ENCODE measurements at regions not wholly inside any gene's neighbourhood (a gene's known extent, or its start where the extent isn't known, plus 50 kb on each side); places are given as distances from the start of the nearest gene placed in this dataset.

DNA sequence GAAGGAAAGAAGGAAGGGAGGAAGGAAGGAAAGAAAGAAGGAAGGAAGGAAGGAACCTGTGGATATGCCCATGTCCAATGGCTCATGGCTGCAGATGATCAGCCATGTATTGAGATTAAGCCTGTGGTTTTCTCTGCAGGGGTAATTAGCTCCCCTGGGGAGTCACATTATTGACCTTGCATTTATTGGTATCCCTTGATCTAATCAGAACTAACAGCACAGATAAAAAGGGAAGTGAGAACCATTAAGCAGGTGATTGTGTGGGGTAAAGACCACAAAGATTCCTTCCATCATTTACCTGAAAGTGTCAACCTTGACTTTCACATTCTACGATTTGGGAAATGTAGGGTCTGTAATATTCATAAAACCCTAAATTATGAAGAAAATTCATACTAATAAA, 390.7 kb downstream of the BRINP2 start:
- no peaks in the 10 kb centered on the region for H4K20me1 ChIP-seq (ENCODE audit: insufficient read depth, low read length)
- no peaks in the 10 kb centered on the region for H3K79me2 ChIP-seq (ENCODE audit: insufficient read depth, low read length)
- H3K27ac ChIP-seq (ENCODE audit: extremely low read length, insufficient read depth, low read length): no peak overlapping the region
- WGBS (ENCODE audit: low lambda C conversion rate): 6% methylated on average over 1 of the region's 1 CpG
- in situ Hi-C loops (cut with HindIII; ENCODE audit: extremely low pct_ligation_motif_present, low pct_unique_long_range_greater_than_20kb) (no loop called here), intact Hi-C loops (cut with micrococcal nuclease; ENCODE audit: unreplicated experiment) (no loop called here)
- ATAC-seq (no peak), DNase-seq (ENCODE audit: low spot score) (no peak), FAIRE-seq (no peak)
- H3K36me3 ChIP-seq (replicated peaks in 1 of 2; ENCODE audit: control insufficient read depth in 1 of 2, insufficient read depth in 2 of 2, low read length in 2 of 2): no peaks in the 10 kb centered on the region
- H3K9me3 ChIP-seq (ENCODE audit: low read length): no peaks in the 10 kb centered on the region
- no peaks in the 10 kb centered on the region for H3K27me3 ChIP-seq (ENCODE audit: control insufficient read depth in 1 of 2, insufficient read depth in 2 of 2, low read length in 2 of 2)
- H3K9ac ChIP-seq (ENCODE audit: insufficient read depth, low read depth, low read length): no peak overlapping the region
- BruUV-seq (replicated peaks): no TSS peak
- no peak overlapping the region for H3K4me3 ChIP-seq (replicated peaks in 1 of 3; ENCODE audit: insufficient read depth in 1 of 3, low read depth in 2 of 3, low read length in 3 of 3)
- ChIA-PET POLR2A (no interaction called here), CTCF (ENCODE audit: low intra/inter-chr PET ratio, low total read pairs) (no interaction called here)
- H3K4me1 ChIP-seq (ENCODE audit: insufficient read depth, low read length): peaks cover 6% of the 10 kb centered on the region
- TF ChIP-seq ZNF777 (CRISPR knock-in tag; IDR thresholded peaks at IDR 0.05) (no peak), POLR2A (IDR thresholded peaks at IDR 0.05; ENCODE audit: insufficient read depth in 1 of 2, low read depth in 2 of 2, low read length in 2 of 2) (no peak), IKZF4 (CRISPR knock-in tag; IDR thresholded peaks at IDR 0.05; ENCODE audit: borderline replicate concordance, low read depth, not compliant biosample characterization) (no peak), ZNF570 (CRISPR knock-in tag; IDR thresholded peaks at IDR 0.05; ENCODE audit: borderline replicate concordance) (no peak), ZNF354B (CRISPR knock-in tag; IDR thresholded peaks at IDR 0.05) (no peak), TBX2 (CRISPR knock-in tag; IDR thresholded peaks at IDR 0.05; ENCODE audit: borderline replicate concordance) (no peak), CBX1 (IDR thresholded peaks at IDR 0.05; ENCODE audit: low read depth) (no peak), ZNF235 (CRISPR knock-in tag; IDR thresholded peaks at IDR 0.05; ENCODE audit: borderline replicate concordance) (no peak), PRDM10 (CRISPR knock-in tag; IDR thresholded peaks at IDR 0.05; ENCODE audit: low read depth) (no peak), EEA1 (CRISPR knock-in tag; IDR thresholded peaks at IDR 0.05; ENCODE audit: borderline replicate concordance) (no peak)
- TF ChIP-seq, protein P1, sequence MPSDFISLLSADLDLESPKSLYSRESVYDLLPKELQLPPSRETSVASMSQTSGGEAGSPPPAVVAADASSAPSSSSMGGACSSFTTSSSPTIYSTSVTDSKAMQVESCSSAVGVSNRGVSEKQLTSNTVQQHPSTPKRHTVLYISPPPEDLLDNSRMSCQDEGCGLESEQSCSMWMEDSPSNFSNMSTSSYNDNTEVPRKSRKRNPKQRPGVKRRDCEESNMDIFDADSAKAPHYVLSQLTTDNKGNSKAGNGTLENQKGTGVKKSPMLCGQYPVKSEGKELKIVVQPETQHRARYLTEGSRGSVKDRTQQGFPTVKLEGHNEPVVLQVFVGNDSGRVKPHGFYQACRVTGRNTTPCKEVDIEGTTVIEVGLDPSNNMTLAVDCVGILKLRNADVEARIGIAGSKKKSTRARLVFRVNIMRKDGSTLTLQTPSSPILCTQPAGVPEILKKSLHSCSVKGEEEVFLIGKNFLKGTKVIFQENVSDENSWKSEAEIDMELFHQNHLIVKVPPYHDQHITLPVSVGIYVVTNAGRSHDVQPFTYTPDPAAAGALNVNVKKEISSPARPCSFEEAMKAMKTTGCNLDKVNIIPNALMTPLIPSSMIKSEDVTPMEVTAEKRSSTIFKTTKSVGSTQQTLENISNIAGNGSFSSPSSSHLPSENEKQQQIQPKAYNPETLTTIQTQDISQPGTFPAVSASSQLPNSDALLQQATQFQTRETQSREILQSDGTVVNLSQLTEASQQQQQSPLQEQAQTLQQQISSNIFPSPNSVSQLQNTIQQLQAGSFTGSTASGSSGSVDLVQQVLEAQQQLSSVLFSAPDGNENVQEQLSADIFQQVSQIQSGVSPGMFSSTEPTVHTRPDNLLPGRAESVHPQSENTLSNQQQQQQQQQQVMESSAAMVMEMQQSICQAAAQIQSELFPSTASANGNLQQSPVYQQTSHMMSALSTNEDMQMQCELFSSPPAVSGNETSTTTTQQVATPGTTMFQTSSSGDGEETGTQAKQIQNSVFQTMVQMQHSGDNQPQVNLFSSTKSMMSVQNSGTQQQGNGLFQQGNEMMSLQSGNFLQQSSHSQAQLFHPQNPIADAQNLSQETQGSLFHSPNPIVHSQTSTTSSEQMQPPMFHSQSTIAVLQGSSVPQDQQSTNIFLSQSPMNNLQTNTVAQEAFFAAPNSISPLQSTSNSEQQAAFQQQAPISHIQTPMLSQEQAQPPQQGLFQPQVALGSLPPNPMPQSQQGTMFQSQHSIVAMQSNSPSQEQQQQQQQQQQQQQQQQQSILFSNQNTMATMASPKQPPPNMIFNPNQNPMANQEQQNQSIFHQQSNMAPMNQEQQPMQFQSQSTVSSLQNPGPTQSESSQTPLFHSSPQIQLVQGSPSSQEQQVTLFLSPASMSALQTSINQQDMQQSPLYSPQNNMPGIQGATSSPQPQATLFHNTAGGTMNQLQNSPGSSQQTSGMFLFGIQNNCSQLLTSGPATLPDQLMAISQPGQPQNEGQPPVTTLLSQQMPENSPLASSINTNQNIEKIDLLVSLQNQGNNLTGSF (CRISPR knock-in tag; IDR thresholded peaks at IDR 0.05): no peak
- no peak overlapping the region for H2AFZ ChIP-seq (ENCODE audit: low read length)
- no peak overlapping the region for H3K4me2 ChIP-seq (ENCODE audit: low read depth, low read length)

Data from HepG2 (cell line).